A673 (cell line): ENCODE measurements at regions not wholly inside any gene's neighbourhood (a gene's known extent, or its start where the extent isn't known, plus 50 kb on each side); places are given as distances from the start of the nearest gene placed in this dataset.
"Not testable (repeated sequence)": the region's sequence is repeated elsewhere in the genome, so short reads cannot be mapped to it uniquely, and the experiment has no call there.

Experiments used
- BruUV-seq: library from RNA; stranded (reverse); fragments of 400-500 nt; replicated peaks from 2 replicates; lab custom pipeline; 2021; lab: Mats Ljungman, UMichigan
- CTCF ChIA-PET: fragments of 300-600 bp; sonication (Branson Sonifier 250); formaldehyde crosslinking; loops from one replicate; lab custom pipeline; 2022; ENCODE audit warnings: antibody characterized with exemption; lab: Charles Lee
- POLR2A ChIA-PET: fragments of 300-600 bp; sonication (Branson Sonifier 250); formaldehyde crosslinking; loops from one replicate; lab custom pipeline; 2022; ENCODE audit warnings: antibody characterized with exemption; ENCODE audit not compliant: low non-redundant PET; lab: Charles Lee
- DNase-seq: peaks from one replicate; pipeline ENCODE4 v3.0.0-alpha.2; 2015; ENCODE audit warnings: low spot score
- H3K27ac ChIP-seq: fragments of 200-600 bp; sonication (generic); 2 replicates; pipeline ENCODE4 v1.5.1; 2016; ENCODE audit warnings: mixed run types, low read depth, mild to moderate bottlenecking, mixed read lengths, antibody characterized with exemption, low read length; ENCODE audit not compliant: poor library complexity, severe bottlenecking
- H3K27me3 ChIP-seq: fragments of 200-600 bp; sonication (generic); replicated peaks from 2 replicates; pipeline ENCODE4 v1.6.1; 2017; ENCODE audit warnings: mixed run types, low read depth, mild to moderate bottlenecking, mixed read lengths, antibody characterized with exemption, low read length; ENCODE audit not compliant: insufficient read depth, poor library complexity
- H3K36me3 ChIP-seq: fragments of 200-600 bp; sonication (generic); 2 replicates; pipeline ENCODE4 v1.6.1; 2016; ENCODE audit warnings: mixed run types, mild to moderate bottlenecking, mixed read lengths, antibody characterized with exemption, low read length; ENCODE audit not compliant: insufficient read depth, poor library complexity, severe bottlenecking
- H3K4me1 ChIP-seq: fragments of 200-600 bp; sonication (generic); 2 replicates; pipeline ENCODE4 v1.6.1; 2017; ENCODE audit warnings: mixed run types, mild to moderate bottlenecking, mixed read lengths, antibody characterized with exemption, low read length; ENCODE audit not compliant: insufficient read depth, poor library complexity, severe bottlenecking
- H3K4me3 ChIP-seq: fragments of 200-600 bp; sonication (generic); 2 replicates; pipeline ENCODE4 v1.5.1; 2016; ENCODE audit warnings: low read depth, mixed run types, mild to moderate bottlenecking, mixed read lengths, low read length; ENCODE audit not compliant: poor library complexity, severe bottlenecking
- H3K9me3 ChIP-seq: fragments of 200-600 bp; sonication (generic); 2 replicates; pipeline ENCODE4 v1.6.1; 2016; ENCODE audit warnings: mixed run types, low read depth, mild to moderate bottlenecking, mixed read lengths, antibody characterized with exemption, low read length; ENCODE audit not compliant: poor library complexity, severe bottlenecking
- EZH2 ChIP-seq: fragments of 200-600 bp; sonication (generic); IDR thresholded peaks from 2 replicates; pipeline ENCODE4 v1.6.1; 2017; ENCODE audit warnings: borderline replicate concordance, low read depth, mild to moderate bottlenecking, mixed read lengths, antibody characterized with exemption, low read length; ENCODE audit not compliant: poor library complexity, severe bottlenecking
- intact Hi-C: fragments of 100-400 bp; cut with micrococcal nuclease; formaldehyde crosslinking; loops from one replicate; pipeline ENCODE4 v1.10.0; 2022; ENCODE audit not compliant: unreplicated experiment
- TF ChIP-seq, protein P1 (sequence below): fragments of 300-800, 200-600 bp; sonication (generic); conservative IDR thresholded peaks from 2 replicates; pipeline ENCODE4 v1.5.1; 2017; ENCODE audit warnings: low read depth, mild to moderate bottlenecking, antibody characterized with exemption, low read length, moderate library complexity, mixed read lengths

DNA sequence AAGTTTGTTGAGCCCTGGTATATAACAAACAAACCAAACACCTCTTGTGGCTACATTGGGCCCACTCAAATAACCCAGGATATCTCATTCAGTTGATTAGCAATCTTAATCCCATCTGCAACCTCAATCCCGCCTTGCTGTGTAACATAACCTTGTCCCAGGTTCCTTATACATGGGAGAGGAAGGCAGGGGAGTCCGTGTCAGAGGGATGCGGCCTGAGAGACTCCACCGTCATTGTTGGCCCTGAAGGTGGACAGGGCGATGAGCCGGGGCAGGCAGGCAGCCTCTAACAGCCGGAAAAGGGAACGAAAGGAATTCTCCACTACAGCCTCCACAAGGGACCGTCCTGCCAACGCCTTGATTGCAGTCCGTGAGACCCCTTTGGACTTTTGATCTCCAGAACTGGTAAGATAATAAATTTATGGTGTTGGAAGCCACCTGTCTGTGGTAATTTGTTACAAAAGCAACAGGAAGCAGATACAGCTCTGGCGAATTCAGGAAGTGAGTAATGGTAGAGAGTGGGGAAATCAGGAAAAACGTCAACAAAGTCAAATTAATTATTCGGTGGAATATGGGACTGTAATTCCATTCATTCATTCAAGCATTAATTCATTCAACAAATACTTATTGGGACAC is 124.5 kb upstream of the SALL4 start:
- peak overlapping the region; percentile 46 for H3K27ac ChIP-seq
- intact Hi-C loops, result no loop called here
- no peak overlapping the region for H3K4me3 ChIP-seq
- CTCF ChIA-PET, result no interaction called here
- H3K9me3 ChIP-seq, result no peaks in the 10 kb centered on the region
- POLR2A ChIA-PET, result no interaction called here
- peaks cover 23% of the 10 kb centered on the region for H3K4me1 ChIP-seq
- H3K27me3 ChIP-seq, result no peaks in the 10 kb centered on the region
- DNase-seq, result peak; percentile 48
- TF ChIP-seq EZH2, result no peak
- H3K36me3 ChIP-seq, result no peaks in the 10 kb centered on the region
- no TSS peak for BruUV-seq

DNA sequence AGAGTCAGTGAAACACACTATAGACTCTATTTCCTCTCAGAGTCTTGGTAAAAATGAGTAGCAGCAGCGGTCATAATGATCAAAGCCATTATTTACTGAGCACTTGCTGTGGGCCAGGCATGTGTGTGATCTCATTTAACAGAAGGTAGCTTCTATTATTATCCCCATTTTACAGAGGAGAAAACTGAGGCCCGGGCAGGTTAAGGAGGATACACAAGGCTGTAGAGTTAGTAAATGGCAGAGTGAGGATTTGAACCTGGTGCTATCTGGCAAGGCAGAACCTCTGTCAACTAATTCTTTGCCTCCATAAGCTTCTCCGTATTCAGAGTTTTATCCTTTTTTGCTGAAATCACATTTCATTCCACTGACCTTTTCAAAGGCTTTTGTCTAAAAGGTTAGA is 122.2 kb upstream of the SALL4 start:
- H3K27me3 ChIP-seq, result no peaks in the 10 kb centered on the region
- no peak overlapping the region for H3K4me3 ChIP-seq
- DNase-seq, result no peak
- H3K36me3 ChIP-seq, result no peaks in the 10 kb centered on the region
- TF ChIP-seq EZH2, result no peak
- TF ChIP-seq, protein P1, sequence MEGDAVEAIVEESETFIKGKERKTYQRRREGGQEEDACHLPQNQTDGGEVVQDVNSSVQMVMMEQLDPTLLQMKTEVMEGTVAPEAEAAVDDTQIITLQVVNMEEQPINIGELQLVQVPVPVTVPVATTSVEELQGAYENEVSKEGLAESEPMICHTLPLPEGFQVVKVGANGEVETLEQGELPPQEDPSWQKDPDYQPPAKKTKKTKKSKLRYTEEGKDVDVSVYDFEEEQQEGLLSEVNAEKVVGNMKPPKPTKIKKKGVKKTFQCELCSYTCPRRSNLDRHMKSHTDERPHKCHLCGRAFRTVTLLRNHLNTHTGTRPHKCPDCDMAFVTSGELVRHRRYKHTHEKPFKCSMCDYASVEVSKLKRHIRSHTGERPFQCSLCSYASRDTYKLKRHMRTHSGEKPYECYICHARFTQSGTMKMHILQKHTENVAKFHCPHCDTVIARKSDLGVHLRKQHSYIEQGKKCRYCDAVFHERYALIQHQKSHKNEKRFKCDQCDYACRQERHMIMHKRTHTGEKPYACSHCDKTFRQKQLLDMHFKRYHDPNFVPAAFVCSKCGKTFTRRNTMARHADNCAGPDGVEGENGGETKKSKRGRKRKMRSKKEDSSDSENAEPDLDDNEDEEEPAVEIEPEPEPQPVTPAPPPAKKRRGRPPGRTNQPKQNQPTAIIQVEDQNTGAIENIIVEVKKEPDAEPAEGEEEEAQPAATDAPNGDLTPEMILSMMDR, result no peak
- H3K27ac ChIP-seq, result no peak overlapping the region
- intact Hi-C loops, result no loop called here
- CTCF ChIA-PET, result no interaction called here
- BruUV-seq, result no TSS peak
- no peaks in the 10 kb centered on the region for H3K9me3 ChIP-seq
- peaks cover 14% of the 10 kb centered on the region for H3K4me1 ChIP-seq
- POLR2A ChIA-PET, result no interaction called here

DNA sequence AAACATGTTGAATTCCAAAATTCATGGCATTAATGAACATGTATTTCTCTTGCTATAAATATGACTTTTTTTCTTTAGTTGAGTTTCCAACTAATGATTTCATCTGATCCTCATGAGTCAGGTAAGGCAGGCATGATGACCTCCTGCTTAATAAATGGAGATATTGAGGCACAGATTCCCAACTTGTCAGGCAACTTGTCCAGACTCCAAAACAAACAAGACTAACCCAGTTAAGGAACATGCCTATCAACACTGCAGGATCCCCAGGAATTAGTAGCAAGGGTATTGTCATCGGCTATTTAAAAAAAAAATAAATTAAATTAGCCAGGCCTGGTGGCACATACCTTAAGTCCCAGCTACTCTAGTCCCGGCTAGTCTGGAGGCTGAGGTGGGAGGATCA is 121.3 kb upstream of the SALL4 start:
- BruUV-seq, result no TSS peak
- Histone ChIP-seq H3K36me3 (no peaks in the 10 kb centered on the region), H3K4me3 (no peak overlapping the region), H3K9me3 (no peaks in the 10 kb centered on the region), H3K27me3 (no peaks in the 10 kb centered on the region), H3K4me1 (peaks cover 14% of the 10 kb centered on the region), H3K27ac (no peak overlapping the region)
- DNase-seq, result no peak
- intact Hi-C loops, result no loop called here
- POLR2A ChIA-PET, result no interaction called here
- TF ChIP-seq, protein P1, result no peak
- no peak for TF ChIP-seq EZH2
- CTCF ChIA-PET, result no interaction called here

DNA sequence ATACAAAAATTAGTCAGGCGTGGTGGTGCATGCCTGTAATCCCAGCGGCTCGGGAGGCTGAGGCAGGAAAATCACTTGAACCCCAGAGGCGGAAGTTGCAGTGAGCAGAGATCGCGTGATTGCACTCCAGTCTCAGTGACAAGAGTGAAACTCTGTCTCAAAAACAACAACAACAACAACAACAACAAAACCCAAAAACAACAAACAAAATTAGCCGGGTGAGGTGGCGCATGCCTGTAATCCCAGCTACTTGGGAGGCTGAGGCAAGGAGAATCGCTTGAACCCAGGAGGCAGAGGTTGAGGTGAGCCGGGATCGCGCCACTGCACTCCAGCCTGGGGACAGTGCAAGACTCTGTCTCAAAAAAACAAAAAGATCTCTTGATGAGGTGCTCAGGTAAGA is 120.5 kb upstream of the SALL4 start:
- H3K36me3 ChIP-seq, CTCF ChIA-PET, intact Hi-C loops, POLR2A ChIA-PET, DNase-seq, H3K27me3 ChIP-seq, H3K9me3 ChIP-seq, H3K4me3 ChIP-seq, H3K27ac ChIP-seq, BruUV-seq: not testable (repeated sequence)
- H3K4me1 ChIP-seq, result peaks cover 14% of the 10 kb centered on the region
